KMS-11 (cell line): ENCODE measurements at regions not wholly inside any gene's neighbourhood (a gene's known extent, or its start where the extent isn't known, plus 50 kb on each side); places are given as distances from the start of the nearest gene placed in this dataset.

Source experiments
- H2AFZ ChIP-seq: fragments of 200-600 bp; sonication (generic); 2 replicates; pipeline ENCODE4 v1.6.1; 2016; ENCODE audit warnings: antibody characterized with exemption, mixed run types, low read depth
- H3K27ac ChIP-seq: fragments of 200-600 bp; sonication (generic); 2 replicates; pipeline ENCODE4 v1.6.1; 2016; ENCODE audit warnings: mild to moderate bottlenecking, mixed run types
- H3K27me3 ChIP-seq: fragments of 200-600 bp; sonication (generic); 2 replicates; pipeline ENCODE4 v1.6.1; 2017; ENCODE audit warnings: mild to moderate bottlenecking, low read depth, mixed run types, moderate library complexity; ENCODE audit not compliant: insufficient read depth
- H3K36me3 ChIP-seq: fragments of 200-600 bp; sonication (generic); 2 replicates; pipeline ENCODE4 v1.6.1; 2017; ENCODE audit warnings: mild to moderate bottlenecking, mixed run types; ENCODE audit not compliant: insufficient read depth
- H3K4me1 ChIP-seq: fragments of 200-600 bp; sonication (generic); 2 replicates; pipeline ENCODE4 v1.6.1; 2016; ENCODE audit warnings: mild to moderate bottlenecking, low read depth, mixed run types; ENCODE audit not compliant: poor library complexity, severe bottlenecking
- H3K4me2 ChIP-seq: fragments of 200-600 bp; sonication (generic); 2 replicates; pipeline ENCODE4 v1.7.0; 2016; ENCODE audit warnings: mild to moderate bottlenecking, mixed run types
- H3K4me3 ChIP-seq: fragments of 200-600 bp; sonication (generic); IDR thresholded peaks from 2 replicates; pipeline ENCODE4 v1.6.1; 2017; ENCODE audit warnings: low read depth, low read length, mixed read lengths; ENCODE audit not compliant: insufficient read depth
- H3K79me2 ChIP-seq: fragments of 200-600 bp; sonication (generic); 2 replicates; pipeline ENCODE4 v1.6.1; 2016; ENCODE audit warnings: low read depth, mixed run types; ENCODE audit not compliant: insufficient read depth
- H3K9ac ChIP-seq: fragments of 200-600 bp; sonication (generic); 2 replicates; pipeline ENCODE4 v1.6.1; 2016; ENCODE audit warnings: mild to moderate bottlenecking, mixed run types
- H4K20me1 ChIP-seq: fragments of 200-600 bp; sonication (generic); 2 replicates; pipeline ENCODE4 v1.6.1; 2016; ENCODE audit warnings: mild to moderate bottlenecking, mixed run types; ENCODE audit not compliant: insufficient read depth
- CTCF ChIP-seq: fragments of 200-600 bp; sonication (generic); conservative IDR thresholded peaks from 2 replicates; pipeline ENCODE4 v1.6.1; 2017; ENCODE audit warnings: low read depth, mild to moderate bottlenecking, antibody characterized with exemption, low read length, moderate library complexity, mixed read lengths

- H3K27me3 ChIP-seq, result no peaks in the 10 kb centered on the region
- no peak overlapping the region for H3K4me2 ChIP-seq
- no peaks in the 10 kb centered on the region for H3K79me2 ChIP-seq
- TF ChIP-seq CTCF, result no peak
- no peaks in the 10 kb centered on the region for H3K4me1 ChIP-seq
- no peak overlapping the region for H3K4me3 ChIP-seq
- no peaks in the 10 kb centered on the region for H4K20me1 ChIP-seq
- H3K27ac ChIP-seq, result no peak overlapping the region
- no peak overlapping the region for H2AFZ ChIP-seq
- no peak overlapping the region for H3K9ac ChIP-seq
- H3K36me3 ChIP-seq, result no peaks in the 10 kb centered on the region
Observed at GRCh38 chr6:14344486-14344885, 226.9 kb downstream of the CD83 start.

GRCh38 chr6:14348389-14348788 lies 230.8 kb downstream of the CD83 start:
- no peak for TF ChIP-seq CTCF
- Histone ChIP-seq H3K4me3 (no peak overlapping the region), H3K4me2 (no peak overlapping the region), H3K27ac (no peak overlapping the region), H3K36me3 (no peaks in the 10 kb centered on the region), H3K79me2 (no peaks in the 10 kb centered on the region), H3K4me1 (no peaks in the 10 kb centered on the region), H3K9ac (no peak overlapping the region), H2AFZ (no peak overlapping the region), H4K20me1 (no peaks in the 10 kb centered on the region), H3K27me3 (no peaks in the 10 kb centered on the region)

GRCh38 chr6:14349507-14349906 lies 231.9 kb downstream of the CD83 start:
- Histone ChIP-seq H3K27me3 (no peaks in the 10 kb centered on the region), H4K20me1 (no peaks in the 10 kb centered on the region), H3K27ac (no peak overlapping the region), H3K9ac (no peak overlapping the region), H3K4me1 (no peaks in the 10 kb centered on the region), H3K4me2 (no peak overlapping the region), H2AFZ (no peak overlapping the region), H3K4me3 (no peak overlapping the region), H3K36me3 (no peaks in the 10 kb centered on the region), H3K79me2 (no peaks in the 10 kb centered on the region)
- TF ChIP-seq CTCF, result no peak

GRCh38 chr6:14350210-14350609 lies 232.6 kb downstream of the CD83 start:
- H3K27ac ChIP-seq, result no peak overlapping the region
- no peaks in the 10 kb centered on the region for H3K27me3 ChIP-seq
- H3K9ac ChIP-seq, result no peak overlapping the region
- no peaks in the 10 kb centered on the region for H4K20me1 ChIP-seq
- no peak for TF ChIP-seq CTCF
- H3K36me3 ChIP-seq, result no peaks in the 10 kb centered on the region
- no peak overlapping the region for H2AFZ ChIP-seq
- no peak overlapping the region for H3K4me3 ChIP-seq
- H3K4me1 ChIP-seq, result no peaks in the 10 kb centered on the region
- no peaks in the 10 kb centered on the region for H3K79me2 ChIP-seq
- no peak overlapping the region for H3K4me2 ChIP-seq

GRCh38 chr6:14353281-14353680 lies 235.7 kb downstream of the CD83 start:
- Histone ChIP-seq H3K4me2 (no peak overlapping the region), H3K36me3 (no peaks in the 10 kb centered on the region), H4K20me1 (no peaks in the 10 kb centered on the region), H3K27ac (no peak overlapping the region), H3K27me3 (no peaks in the 10 kb centered on the region), H3K9ac (no peak overlapping the region), H2AFZ (no peak overlapping the region), H3K79me2 (no peaks in the 10 kb centered on the region), H3K4me1 (no peaks in the 10 kb centered on the region), H3K4me3 (no peak overlapping the region)
- TF ChIP-seq CTCF, result no peak
